ENCODE measurements at regions not wholly inside any gene's neighbourhood (a gene's known extent, or its start where the extent isn't known, plus 50 kb on each side); places are given as distances from the start of the nearest gene placed in this dataset.

DNA sequence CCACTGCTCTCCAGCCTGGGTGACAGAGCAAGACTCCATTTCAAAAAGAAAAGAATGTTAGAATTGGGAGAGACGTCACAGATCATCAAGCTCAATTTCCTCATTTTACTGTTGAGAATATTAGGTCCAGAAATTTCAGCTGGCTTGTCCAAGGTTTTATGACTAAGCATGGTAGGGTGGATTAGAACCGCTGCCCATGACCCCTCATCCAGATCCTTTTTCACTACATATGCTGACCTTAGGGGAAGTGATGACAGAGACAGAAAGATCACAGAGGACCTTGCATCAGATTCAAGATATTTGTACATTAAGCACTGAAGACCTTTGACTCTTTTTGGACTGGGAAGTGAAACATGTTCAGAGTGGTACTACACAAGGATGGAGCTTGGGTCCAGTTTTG, 134.5 kb downstream of the ADAMTS15 start:
- Histone ChIP-seq H3K4me3 (no peak overlapping the region), H3K27ac (peak overlapping the region in 1 of 2 donors; percentile 78)
- DNase-seq (ENCODE audit: low spot score): no peak
- TF ChIP-seq, protein P1, sequence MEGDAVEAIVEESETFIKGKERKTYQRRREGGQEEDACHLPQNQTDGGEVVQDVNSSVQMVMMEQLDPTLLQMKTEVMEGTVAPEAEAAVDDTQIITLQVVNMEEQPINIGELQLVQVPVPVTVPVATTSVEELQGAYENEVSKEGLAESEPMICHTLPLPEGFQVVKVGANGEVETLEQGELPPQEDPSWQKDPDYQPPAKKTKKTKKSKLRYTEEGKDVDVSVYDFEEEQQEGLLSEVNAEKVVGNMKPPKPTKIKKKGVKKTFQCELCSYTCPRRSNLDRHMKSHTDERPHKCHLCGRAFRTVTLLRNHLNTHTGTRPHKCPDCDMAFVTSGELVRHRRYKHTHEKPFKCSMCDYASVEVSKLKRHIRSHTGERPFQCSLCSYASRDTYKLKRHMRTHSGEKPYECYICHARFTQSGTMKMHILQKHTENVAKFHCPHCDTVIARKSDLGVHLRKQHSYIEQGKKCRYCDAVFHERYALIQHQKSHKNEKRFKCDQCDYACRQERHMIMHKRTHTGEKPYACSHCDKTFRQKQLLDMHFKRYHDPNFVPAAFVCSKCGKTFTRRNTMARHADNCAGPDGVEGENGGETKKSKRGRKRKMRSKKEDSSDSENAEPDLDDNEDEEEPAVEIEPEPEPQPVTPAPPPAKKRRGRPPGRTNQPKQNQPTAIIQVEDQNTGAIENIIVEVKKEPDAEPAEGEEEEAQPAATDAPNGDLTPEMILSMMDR (IDR thresholded peaks at IDR 0.05): no peak

DNA sequence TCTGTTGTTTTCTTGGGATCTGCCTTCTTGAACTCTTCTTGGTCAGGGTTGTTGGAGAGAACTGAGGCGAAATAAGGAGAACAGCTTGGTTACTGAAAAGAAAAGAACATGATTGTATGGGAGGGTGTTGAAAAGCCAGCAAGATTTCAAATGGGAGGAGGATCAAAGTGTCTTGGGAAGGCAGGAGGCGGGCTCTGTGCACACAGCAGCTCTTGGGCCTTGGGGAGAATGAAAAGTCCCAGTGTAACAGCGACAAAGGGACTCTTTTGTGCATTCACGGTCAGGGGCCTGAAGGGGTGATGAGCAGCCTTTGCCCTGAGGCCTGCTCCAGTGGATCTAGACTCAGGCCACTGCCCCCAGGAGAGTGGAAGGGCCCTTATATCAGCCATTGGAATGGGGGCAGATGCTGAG, 135.4 kb downstream of the ADAMTS15 start:
- TF ChIP-seq, protein P1 (IDR thresholded peaks at IDR 0.05): no peak
- peak overlapping the region in 1 of 2 donors; percentile 52 for H3K27ac ChIP-seq
- no peak for DNase-seq (ENCODE audit: low spot score)

DNA sequence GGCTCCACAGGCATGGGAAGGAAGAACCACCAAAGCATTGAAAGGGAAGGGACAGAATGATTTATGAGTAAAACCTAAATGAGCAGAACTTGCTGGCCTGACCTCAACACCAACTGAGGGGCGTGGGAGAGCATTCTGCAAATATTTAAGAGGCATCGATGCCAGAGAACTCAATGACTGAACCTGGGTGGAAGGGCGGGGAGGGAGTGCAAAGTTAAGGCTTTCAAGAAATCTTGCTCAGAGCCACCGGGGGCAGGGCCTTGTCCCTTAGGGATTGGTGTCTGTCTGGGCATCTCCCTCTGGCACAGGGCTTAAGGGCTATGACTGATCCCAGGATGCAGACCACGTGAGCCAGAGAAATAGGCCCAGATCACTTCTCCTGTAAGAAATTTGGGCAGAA, 137.1 kb downstream of the ADAMTS15 start:
- no peak overlapping the region for H3K4me3 ChIP-seq
- TF ChIP-seq, protein P1 (IDR thresholded peaks at IDR 0.05): no peak
- peak; percentile 77 for DNase-seq (ENCODE audit: low spot score)
- peak overlapping the region; percentile 33 to 72 for H3K27ac ChIP-seq

More for the DNA sequence above, 135.4 kb downstream of the ADAMTS15 start:
- no peak overlapping the region for H3K4me3 ChIP-seq

DNA sequence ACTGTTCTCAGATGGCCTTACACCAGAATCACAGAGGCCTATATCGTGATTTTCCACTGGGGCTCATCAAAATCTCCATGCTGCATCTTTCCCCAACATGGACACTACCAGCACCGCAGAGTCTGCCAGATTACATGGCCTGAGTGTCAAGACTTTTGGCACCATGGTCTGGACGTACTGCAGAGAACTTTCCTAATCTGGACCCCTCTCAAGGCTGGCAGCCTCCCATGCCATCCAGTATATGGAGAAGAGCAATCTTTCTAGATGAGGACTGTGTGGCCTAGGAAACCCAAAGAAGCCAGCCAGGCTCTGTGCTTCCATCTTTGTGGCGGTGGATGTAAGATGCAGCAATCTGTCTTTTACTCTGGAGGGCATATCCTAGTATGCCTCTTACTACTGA, 139.2 kb downstream of the ADAMTS15 start:
- Histone ChIP-seq H3K27ac (no peak overlapping the region), H3K4me3 (no peak overlapping the region)
- DNase-seq (ENCODE audit: low spot score): peak; percentile 26
- TF ChIP-seq, protein P1 (IDR thresholded peaks at IDR 0.05): no peak

DNA sequence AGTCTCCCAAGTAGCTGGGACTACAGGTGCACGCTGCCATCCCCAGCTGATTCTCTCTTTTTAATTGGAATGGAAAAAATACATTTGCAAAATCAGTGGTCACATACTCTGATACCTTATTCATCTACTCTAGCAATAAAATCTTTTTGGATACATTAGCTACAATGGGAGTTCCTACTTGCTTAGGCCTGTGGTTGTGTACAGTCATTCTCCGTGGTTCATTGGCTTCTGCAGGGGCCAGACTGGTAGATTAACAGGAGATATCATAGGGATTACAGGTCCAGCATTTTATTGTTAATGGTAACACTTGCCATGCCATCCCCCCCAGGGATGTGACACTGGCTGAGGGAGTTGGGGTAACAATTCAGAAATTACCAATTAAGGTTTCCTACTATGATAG, 140.0 kb downstream of the ADAMTS15 start:
- H3K4me3 ChIP-seq: no peak overlapping the region
- TF ChIP-seq, protein P1 (IDR thresholded peaks at IDR 0.05): no peak
- H3K27ac ChIP-seq: no peak overlapping the region
- no peak for DNase-seq (ENCODE audit: low spot score)

DNA sequence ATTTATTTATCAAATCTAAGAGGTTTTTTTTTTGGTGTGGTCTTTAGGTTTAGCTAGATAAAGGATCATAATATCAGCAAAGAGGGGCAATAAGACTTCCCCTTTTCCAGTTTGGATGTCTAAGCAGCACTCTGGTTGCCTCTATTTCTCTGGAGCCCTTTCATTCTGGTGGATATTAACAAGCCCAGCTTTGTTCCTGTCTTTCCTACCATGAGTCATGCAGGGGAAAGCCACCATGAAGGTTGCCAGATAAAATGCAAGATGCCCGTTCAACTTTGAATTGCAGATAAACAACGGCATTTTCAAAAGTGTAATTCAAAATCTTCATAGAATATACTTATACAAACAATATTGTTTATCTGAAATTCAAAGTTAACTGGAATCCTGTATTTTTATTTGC, 143.6 kb downstream of the ADAMTS15 start:
- TF ChIP-seq, protein P1 (IDR thresholded peaks at IDR 0.05): no peak
- DNase-seq (ENCODE audit: low spot score): no peak
- Histone ChIP-seq H3K4me3 (no peak overlapping the region), H3K27ac (no peak overlapping the region)

DNA sequence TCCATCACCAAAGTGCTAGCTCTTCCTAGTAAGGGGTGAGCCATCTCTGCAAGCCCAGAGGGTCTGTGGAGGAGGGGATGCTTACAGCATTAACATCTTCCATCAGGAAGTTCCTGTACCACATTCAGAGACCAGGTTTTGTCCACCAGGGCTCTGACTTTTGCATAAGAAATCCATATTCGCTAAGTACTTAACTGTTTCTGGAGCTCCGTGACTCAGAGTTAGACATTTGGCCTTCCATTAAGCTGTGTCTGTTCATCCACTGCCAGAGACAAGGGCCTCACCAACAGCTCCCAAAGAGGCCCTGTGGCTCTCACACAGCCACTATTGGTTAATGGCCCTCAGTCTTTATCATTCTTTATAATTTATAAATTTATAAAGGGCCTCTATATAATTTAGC, 144.6 kb downstream of the ADAMTS15 start:
- Histone ChIP-seq H3K4me3 (no peak overlapping the region), H3K27ac (no peak overlapping the region)
- DNase-seq (ENCODE audit: low spot score): no peak
- TF ChIP-seq, protein P1 (IDR thresholded peaks at IDR 0.05): no peak
